ENCODE measurements at regions not wholly inside any gene's neighbourhood (a gene's known extent, or its start where the extent isn't known, plus 50 kb on each side); places are given as distances from the start of the nearest gene placed in this dataset.

DNA sequence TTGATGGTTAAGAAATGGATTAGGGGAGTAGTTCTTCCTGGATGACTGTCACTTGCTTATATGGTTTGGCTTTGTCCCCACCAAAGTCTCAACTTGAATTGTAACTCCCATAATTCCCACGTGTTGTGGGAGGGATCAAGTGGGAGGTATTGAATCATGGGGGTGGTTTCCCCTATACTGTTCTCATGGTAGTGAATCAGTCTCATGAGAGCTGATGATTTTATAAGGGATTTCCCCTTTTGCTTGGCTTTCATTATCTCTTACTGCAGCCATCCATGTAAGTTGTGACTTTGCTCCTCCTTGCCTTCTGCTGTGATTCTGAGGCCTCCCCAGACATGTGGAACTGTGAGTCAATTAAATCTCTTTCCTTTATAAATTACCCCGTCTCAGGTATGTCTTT, 1621.1 kb downstream of the MRPL39 start (continued):
- TF ChIP-seq, protein P1, sequence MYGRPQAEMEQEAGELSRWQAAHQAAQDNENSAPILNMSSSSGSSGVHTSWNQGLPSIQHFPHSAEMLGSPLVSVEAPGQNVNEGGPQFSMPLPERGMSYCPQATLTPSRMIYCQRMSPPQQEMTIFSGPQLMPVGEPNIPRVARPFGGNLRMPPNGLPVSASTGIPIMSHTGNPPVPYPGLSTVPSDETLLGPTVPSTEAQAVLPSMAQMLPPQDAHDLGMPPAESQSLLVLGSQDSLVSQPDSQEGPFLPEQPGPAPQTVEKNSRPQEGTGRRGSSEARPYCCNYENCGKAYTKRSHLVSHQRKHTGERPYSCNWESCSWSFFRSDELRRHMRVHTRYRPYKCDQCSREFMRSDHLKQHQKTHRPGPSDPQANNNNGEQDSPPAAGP (tag by site-specific recombination; IDR thresholded peaks at IDR 0.05), result no peak

DNA sequence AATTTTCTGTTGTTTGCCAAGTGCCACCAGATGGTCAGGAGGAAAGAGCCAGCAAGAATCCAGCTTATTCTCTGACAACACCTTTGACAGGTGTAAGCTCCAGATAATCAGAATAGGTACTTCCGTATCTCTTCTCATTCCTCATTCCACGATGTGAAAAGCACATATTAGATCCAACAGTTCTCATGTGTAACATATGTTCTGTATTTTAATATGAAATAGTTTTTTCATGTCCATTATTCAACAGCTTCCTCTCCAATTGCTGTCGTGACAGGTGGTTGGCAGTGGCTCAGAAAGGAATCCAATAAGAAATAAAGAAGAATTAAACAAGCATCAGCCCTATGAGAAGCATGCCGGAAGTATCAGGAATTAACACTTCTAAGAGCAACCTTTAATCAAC, 1624.7 kb downstream of the MRPL39 start:
- Histone ChIP-seq H3K4me1 (ENCODE audit: control insufficient read depth, insufficient read depth, low read length) (no peaks in the 10 kb centered on the region), H3K27ac (ENCODE audit: extremely low read depth, low read depth, low read length) (no peak overlapping the region), H3K9me3 (ENCODE audit: control insufficient read depth, insufficient read depth, low read depth, low read length) (no peaks in the 10 kb centered on the region), H3K4me3 (ENCODE audit: low read depth, low read length) (no peak overlapping the region), H3K36me3 (ENCODE audit: control insufficient read depth in 2 of 2, insufficient read depth in 1 of 2, low read length in 2 of 2) (no peaks in the 10 kb centered on the region)
- CTCF ChIA-PET, result no interaction called here
- TF ChIP-seq ZNF610 (tag by site-specific recombination; IDR thresholded peaks at IDR 0.05; ENCODE audit: borderline replicate concordance) (no peak), ZNF302 (tag by site-specific recombination; IDR thresholded peaks at IDR 0.05; ENCODE audit: low read depth) (no peak), ZXDB (tag by site-specific recombination; IDR thresholded peaks at IDR 0.05) (no peak)
- TF ChIP-seq, protein P2, sequence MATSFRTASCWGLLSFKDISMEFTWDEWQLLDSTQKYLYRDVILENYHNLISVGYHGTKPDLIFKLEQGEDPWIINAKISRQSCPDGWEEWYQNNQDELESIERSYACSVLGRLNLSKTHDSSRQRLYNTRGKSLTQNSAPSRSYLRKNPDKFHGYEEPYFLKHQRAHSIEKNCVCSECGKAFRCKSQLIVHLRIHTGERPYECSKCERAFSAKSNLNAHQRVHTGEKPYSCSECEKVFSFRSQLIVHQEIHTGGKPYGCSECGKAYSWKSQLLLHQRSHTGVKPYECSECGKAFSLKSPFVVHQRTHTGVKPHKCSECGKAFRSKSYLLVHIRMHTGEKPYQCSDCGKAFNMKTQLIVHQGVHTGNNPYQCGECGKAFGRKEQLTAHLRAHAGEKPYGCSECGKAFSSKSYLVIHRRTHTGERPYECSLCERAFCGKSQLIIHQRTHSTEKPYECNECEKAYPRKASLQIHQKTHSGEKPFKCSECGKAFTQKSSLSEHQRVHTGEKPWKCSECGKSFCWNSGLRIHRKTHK (tag by site-specific recombination; IDR thresholded peaks at IDR 0.05), result no peak
- POLR2A ChIA-PET, result no interaction called here

DNA sequence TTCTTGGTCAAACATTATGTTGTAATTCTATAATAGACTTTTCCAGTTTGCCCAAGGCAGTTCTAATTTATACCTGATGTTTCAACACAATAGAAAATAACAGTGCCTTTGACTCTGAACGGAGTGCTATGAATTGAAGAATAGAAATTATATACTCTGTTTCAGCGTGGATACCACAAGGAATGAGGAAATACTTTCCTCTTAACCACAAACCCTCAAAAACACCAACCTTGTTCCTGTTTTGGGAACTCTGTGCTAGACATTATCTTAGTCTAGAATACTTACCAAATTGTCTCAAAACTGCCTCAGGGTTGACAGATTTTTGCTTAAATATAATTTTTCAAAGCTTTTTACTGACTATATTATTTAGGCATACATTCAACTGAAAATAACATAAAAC, 1629.3 kb downstream of the MRPL39 start:
- TF ChIP-seq GLI4 (tag by site-specific recombination; IDR thresholded peaks at IDR 0.05) (no peak), ZNF214 (tag by site-specific recombination; IDR thresholded peaks at IDR 0.05; ENCODE audit: borderline replicate concordance) (no peak)
- Histone ChIP-seq H3K4me3 (ENCODE audit: low read depth, low read length) (no peak overlapping the region), H3K9me3 (ENCODE audit: control insufficient read depth, insufficient read depth, low read depth, low read length) (no peaks in the 10 kb centered on the region), H3K36me3 (ENCODE audit: control insufficient read depth in 2 of 2, insufficient read depth in 1 of 2, low read length in 2 of 2) (no peaks in the 10 kb centered on the region), H3K4me1 (ENCODE audit: control insufficient read depth, insufficient read depth, low read length) (no peaks in the 10 kb centered on the region), H3K27ac (ENCODE audit: extremely low read depth, low read depth, low read length) (no peak overlapping the region)
- CTCF ChIA-PET, result no interaction called here
- POLR2A ChIA-PET, result no interaction called here

DNA sequence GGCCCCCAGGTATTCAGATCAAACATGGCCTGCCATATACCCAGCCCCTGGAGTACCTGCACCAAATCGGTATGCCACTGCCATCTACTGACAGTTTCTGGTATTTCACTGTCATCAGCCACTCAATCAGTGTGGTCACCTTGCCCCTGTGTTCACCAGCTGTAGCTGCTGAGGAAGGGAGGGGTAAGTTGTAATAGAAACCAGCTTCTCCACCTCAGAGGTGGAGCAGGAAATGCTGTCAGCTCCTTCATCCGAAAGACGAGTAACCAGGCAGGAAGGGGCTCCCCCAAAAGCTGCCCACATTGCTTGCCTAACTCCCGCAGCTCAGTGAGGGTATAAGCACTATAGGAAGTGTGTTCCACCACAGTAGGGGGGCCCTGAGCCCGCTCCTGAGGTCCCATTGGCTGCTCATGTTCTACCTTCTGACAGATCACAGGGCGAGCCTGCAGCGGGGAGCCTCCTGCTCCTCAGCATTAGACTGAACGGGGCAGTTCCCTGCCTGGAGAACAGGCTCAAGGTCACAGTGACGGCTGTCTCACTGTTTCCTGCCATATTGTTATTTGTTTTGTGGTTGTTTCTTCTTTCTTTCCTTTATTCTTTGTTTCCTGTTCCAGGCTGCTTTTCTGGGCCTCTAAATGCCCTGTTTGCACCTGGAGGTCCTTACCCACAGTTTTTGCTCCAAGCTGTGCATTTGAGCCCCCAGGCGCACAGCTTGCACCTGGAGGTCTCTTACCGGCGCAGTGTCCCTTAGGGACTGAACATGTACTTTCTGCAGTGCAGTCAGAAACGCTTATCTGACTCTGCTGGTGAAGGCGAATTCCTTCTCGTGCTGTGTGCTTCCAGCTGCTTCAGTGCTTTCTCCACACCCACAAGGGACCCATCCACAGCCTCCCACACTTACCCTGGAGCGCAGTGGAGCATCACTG, 1638.3 kb downstream of the MRPL39 start:
- CTCF ChIA-PET, result interaction anchor here (0.6 to 1.4 kb wide), 12 partner anchors 9 to 769 kb away, joined by 3 to 6 read pairs (median 4); no protein-coding TSS in a partner anchor
- Histone ChIP-seq H3K4me1 (ENCODE audit: control insufficient read depth, insufficient read depth, low read length) (no peaks in the 10 kb centered on the region), H3K4me3 (ENCODE audit: low read depth, low read length) (peak overlapping the region; percentile 1; the same call in 1 of the 2 replicates), H3K36me3 (ENCODE audit: control insufficient read depth in 2 of 2, insufficient read depth in 1 of 2, low read length in 2 of 2) (no peaks in the 10 kb centered on the region), H3K27ac (ENCODE audit: extremely low read depth, low read depth, low read length) (no peak overlapping the region), H3K9me3 (ENCODE audit: control insufficient read depth, insufficient read depth, low read depth, low read length) (no peaks in the 10 kb centered on the region)
- POLR2A ChIA-PET, result no interaction called here
- peak; percentile 86 for TF ChIP-seq ZNF654 (tag by site-specific recombination; IDR thresholded peaks at IDR 0.05; ENCODE audit: low read depth)
- TF ChIP-seq ZNF660 (tag by site-specific recombination; IDR thresholded peaks at IDR 0.05), result peak; percentile 43; the same call in 1 of the 2 replicates
- TF ChIP-seq BCL11B (tag by site-specific recombination; IDR thresholded peaks at IDR 0.05; ENCODE audit: low read depth), result no peak

DNA sequence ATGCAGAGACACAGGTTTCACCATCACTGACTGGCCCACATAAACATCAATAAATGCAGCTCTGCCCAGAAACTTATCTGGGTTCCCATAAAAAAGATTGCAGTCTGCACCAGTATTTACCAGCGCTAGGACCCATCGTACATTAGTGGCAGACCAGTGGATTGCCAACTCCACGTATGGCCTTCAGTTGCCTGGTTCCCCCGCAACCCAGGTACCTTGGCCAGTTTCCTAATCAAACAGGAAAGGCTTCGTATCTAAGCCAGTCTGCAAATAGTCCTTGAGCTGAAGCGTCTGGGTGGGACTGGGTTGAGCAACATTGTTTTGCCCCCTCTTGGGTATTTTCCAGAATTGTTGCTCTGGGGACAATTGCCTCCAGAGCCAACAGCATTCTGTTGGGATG, 1639.3 kb downstream of the MRPL39 start:
- POLR2A ChIA-PET, result no interaction called here
- CTCF ChIA-PET, result interaction anchor here (0.6 to 1.0 kb wide), 2 partner anchors 547 to 1195 kb away, joined by 3 read pairs; no protein-coding TSS in a partner anchor
- H3K4me1 ChIP-seq (ENCODE audit: control insufficient read depth, insufficient read depth, low read length), result no peaks in the 10 kb centered on the region
- no peak for TF ChIP-seq MZF1 (tag by site-specific recombination; IDR thresholded peaks at IDR 0.05; ENCODE audit: borderline replicate concordance)
- TF ChIP-seq ZNF266 (tag by site-specific recombination; IDR thresholded peaks at IDR 0.05; ENCODE audit: low read depth), result no peak
- no peak for TF ChIP-seq SETDB1 (IDR thresholded peaks at IDR 0.05; ENCODE audit: insufficient read length, low read length)
- no peak for TF ChIP-seq MEIS1 (CRISPR knock-in tag; IDR thresholded peaks at IDR 0.05; ENCODE audit: borderline replicate concordance)
- no peak for TF ChIP-seq ZNF223 (tag by site-specific recombination; IDR thresholded peaks at IDR 0.05)
- TF ChIP-seq, protein P3, sequence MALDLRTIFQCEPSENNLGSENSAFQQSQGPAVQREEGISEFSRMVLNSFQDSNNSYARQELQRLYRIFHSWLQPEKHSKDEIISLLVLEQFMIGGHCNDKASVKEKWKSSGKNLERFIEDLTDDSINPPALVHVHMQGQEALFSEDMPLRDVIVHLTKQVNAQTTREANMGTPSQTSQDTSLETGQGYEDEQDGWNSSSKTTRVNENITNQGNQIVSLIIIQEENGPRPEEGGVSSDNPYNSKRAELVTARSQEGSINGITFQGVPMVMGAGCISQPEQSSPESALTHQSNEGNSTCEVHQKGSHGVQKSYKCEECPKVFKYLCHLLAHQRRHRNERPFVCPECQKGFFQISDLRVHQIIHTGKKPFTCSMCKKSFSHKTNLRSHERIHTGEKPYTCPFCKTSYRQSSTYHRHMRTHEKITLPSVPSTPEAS (tag by site-specific recombination; IDR thresholded peaks at IDR 0.05), result no peak
- TF ChIP-seq ZNF133 (tag by site-specific recombination; IDR thresholded peaks at IDR 0.05), result no peak
- TF ChIP-seq ZNF473 (tag by site-specific recombination; IDR thresholded peaks at IDR 0.05), result no peak
- TF ChIP-seq, protein P4, sequence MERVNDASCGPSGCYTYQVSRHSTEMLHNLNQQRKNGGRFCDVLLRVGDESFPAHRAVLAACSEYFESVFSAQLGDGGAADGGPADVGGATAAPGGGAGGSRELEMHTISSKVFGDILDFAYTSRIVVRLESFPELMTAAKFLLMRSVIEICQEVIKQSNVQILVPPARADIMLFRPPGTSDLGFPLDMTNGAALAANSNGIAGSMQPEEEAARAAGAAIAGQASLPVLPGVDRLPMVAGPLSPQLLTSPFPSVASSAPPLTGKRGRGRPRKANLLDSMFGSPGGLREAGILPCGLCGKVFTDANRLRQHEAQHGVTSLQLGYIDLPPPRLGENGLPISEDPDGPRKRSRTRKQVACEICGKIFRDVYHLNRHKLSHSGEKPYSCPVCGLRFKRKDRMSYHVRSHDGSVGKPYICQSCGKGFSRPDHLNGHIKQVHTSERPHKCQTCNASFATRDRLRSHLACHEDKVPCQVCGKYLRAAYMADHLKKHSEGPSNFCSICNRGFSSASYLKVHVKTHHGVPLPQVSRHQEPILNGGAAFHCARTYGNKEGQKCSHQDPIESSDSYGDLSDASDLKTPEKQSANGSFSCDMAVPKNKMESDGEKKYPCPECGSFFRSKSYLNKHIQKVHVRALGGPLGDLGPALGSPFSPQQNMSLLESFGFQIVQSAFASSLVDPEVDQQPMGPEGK (tag by site-specific recombination; IDR thresholded peaks at IDR 0.05), result no peak
- no peak for TF ChIP-seq ZNF239 (tag by site-specific recombination; IDR thresholded peaks at IDR 0.05)

More for the DNA sequence above, 1639.3 kb downstream of the MRPL39 start:
- H3K36me3 ChIP-seq (ENCODE audit: control insufficient read depth in 2 of 2, insufficient read depth in 1 of 2, low read length in 2 of 2), result no peaks in the 10 kb centered on the region
- H3K4me3 ChIP-seq (ENCODE audit: low read depth, low read length), result no peak overlapping the region
- no peaks in the 10 kb centered on the region for H3K9me3 ChIP-seq (ENCODE audit: control insufficient read depth, insufficient read depth, low read depth, low read length)
- no peak overlapping the region for H3K27ac ChIP-seq (ENCODE audit: extremely low read depth, low read depth, low read length)

Measured in HEK293 (cell line).